ENCODE measurements at regions not wholly inside any gene's neighbourhood (a gene's known extent, or its start where the extent isn't known, plus 50 kb on each side); places are given as distances from the start of the nearest gene placed in this dataset.

GRCh38 chr5:67366691-67367395 lies 170.2 kb upstream of the CD180 start:
- intact Hi-C loops (cut with DNase I; ENCODE audit: low total_unique reads): no loop called here
- no peaks in the 10 kb centered on the region for H3K4me1 ChIP-seq
- no peak overlapping the region for H3K27ac ChIP-seq
- no peak for TF ChIP-seq EP300 (IDR thresholded peaks at IDR 0.05)
- no peak for TF ChIP-seq CTCF (IDR thresholded peaks at IDR 0.05)
- no peak for TF ChIP-seq POLR2AphosphoS5 (IDR thresholded peaks at IDR 0.05)
- TF ChIP-seq POLR2A (IDR thresholded peaks at IDR 0.05): no peak
- H3K27me3 ChIP-seq: no peaks in the 10 kb centered on the region
- WGBS, 5 donors: 74 to 86% (median 77%) methylated on average over 5 of the region's 5 CpGs
- DNase-seq: no peak
- H3K9me3 ChIP-seq: no peaks in the 10 kb centered on the region
- no peaks in the 10 kb centered on the region for H3K36me3 ChIP-seq
- H3K4me3 ChIP-seq: no peak overlapping the region

GRCh38 chr5:67366276-67366675 lies 169.7 kb upstream of the CD180 start:
- no peaks in the 10 kb centered on the region for H3K9me3 ChIP-seq
- no peaks in the 10 kb centered on the region for H3K4me1 ChIP-seq
- 90 to 97% (median 94%) methylated on average over 8 of the region's 8 CpGs for WGBS, 5 donors
- H3K36me3 ChIP-seq: no peaks in the 10 kb centered on the region
- intact Hi-C loops (cut with DNase I; ENCODE audit: low total_unique reads): no loop called here
- H3K4me3 ChIP-seq: no peak overlapping the region
- H3K27ac ChIP-seq: no peak overlapping the region
- TF ChIP-seq POLR2AphosphoS5 (IDR thresholded peaks at IDR 0.05) (no peak), POLR2A (IDR thresholded peaks at IDR 0.05) (no peak), EP300 (IDR thresholded peaks at IDR 0.05) (no peak), CTCF (IDR thresholded peaks at IDR 0.05) (no peak)
- H3K27me3 ChIP-seq: no peaks in the 10 kb centered on the region
- DNase-seq: no peak

- WGBS, 5 donors: 68 to 89% (median 84%) methylated on average over 3 of the region's 3 CpGs
- Histone ChIP-seq H3K9me3 (no peaks in the 10 kb centered on the region), H3K4me1 (no peaks in the 10 kb centered on the region), H3K27ac (no peak overlapping the region), H3K27me3 (no peaks in the 10 kb centered on the region), H3K4me3 (no peak overlapping the region), H3K36me3 (no peaks in the 10 kb centered on the region)
- TF ChIP-seq POLR2A (IDR thresholded peaks at IDR 0.05) (no peak), CTCF (IDR thresholded peaks at IDR 0.05) (no peak), EP300 (IDR thresholded peaks at IDR 0.05) (no peak), POLR2AphosphoS5 (IDR thresholded peaks at IDR 0.05) (no peak)
- intact Hi-C loops (cut with DNase I; ENCODE audit: low total_unique reads): no loop called here
- no peak for DNase-seq
These were observed 167.9 kb upstream of the CD180 start for GRCh38 chr5:67364381-67364970.

- H3K9me3 ChIP-seq: no peaks in the 10 kb centered on the region
- no peak for DNase-seq
- no peaks in the 10 kb centered on the region for H3K36me3 ChIP-seq
- H3K27ac ChIP-seq: no peak overlapping the region
- intact Hi-C loops (cut with DNase I; ENCODE audit: low total_unique reads): no loop called here
- TF ChIP-seq EP300 (IDR thresholded peaks at IDR 0.05) (no peak), POLR2A (IDR thresholded peaks at IDR 0.05) (no peak), POLR2AphosphoS5 (IDR thresholded peaks at IDR 0.05) (no peak), CTCF (IDR thresholded peaks at IDR 0.05) (no peak)
- H3K4me1 ChIP-seq: no peaks in the 10 kb centered on the region
- 33 to 79% (median 67%) methylated on average over 1 of the region's 1 CpG for whole genome bisulfite sequencing, 5 donors
- H3K27me3 ChIP-seq: no peaks in the 10 kb centered on the region
- H3K4me3 ChIP-seq: no peak overlapping the region
These were observed 167.4 kb upstream of the CD180 start for GRCh38 chr5:67363963-67364362.

All from stomach (tissue), 8 donors.